Left colon (tissue), 2 donors: ENCODE measurements at regions not wholly inside any gene's neighbourhood (a gene's known extent, or its start where the extent isn't known, plus 50 kb on each side); places are given as distances from the start of the nearest gene placed in this dataset.
"Not testable (repeated sequence)": the region's sequence is repeated elsewhere in the genome, so short reads cannot be mapped to it uniquely, and the experiment has no call there.

Source experiments
- ATAC-seq: fragments of 200-7000 bp; cut with Tn5 transposase; one replicate; pipeline ENCODE4 v1.9.1; 2020; ENCODE audit warnings: mild to moderate bottlenecking, moderate library complexity
- DNase-seq, 2 donors: peaks; one replicate each; pipeline ENCODE4 v3.0.0-alpha.2; 2020
- intact Hi-C, 2 donors: fragments of 100-400 bp; cut with DNase I in 1 of 2; cut with micrococcal nuclease in 1 of 2; formaldehyde crosslinking; loops; one replicate each; pipeline versions ENCODE4 v1.11.2 to v1.14.0; 2022; cut with DNase I, micrococcal nuclease
- donor health status: DM: no; HTN: no; CAD: no.
- donor health status: DM: yes; HTN: yes; CAD: no.

DNA sequence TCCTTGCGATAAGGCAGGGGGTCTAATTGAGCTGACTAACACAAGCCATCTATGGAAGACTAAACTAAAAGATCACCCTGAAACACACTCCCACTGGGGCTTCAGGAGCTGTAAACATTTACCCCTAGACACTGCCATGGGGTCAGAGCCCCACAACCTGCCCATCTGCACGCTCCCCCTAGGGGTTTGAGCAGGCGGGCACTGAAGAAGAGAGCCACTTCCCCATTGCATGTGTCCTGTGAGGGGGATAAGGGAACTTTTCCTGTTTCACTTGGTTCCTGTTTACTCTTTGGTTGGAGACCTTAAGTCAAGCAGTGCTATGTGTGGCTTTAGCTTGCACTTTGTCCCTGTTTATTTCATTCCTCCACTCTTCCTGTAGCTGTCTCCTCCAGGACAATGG, 1929.5 kb upstream of the CDH9 start:
- DNase-seq (no peak), ATAC-seq (no peak)
- intact Hi-C loops = no loop called here

DNA sequence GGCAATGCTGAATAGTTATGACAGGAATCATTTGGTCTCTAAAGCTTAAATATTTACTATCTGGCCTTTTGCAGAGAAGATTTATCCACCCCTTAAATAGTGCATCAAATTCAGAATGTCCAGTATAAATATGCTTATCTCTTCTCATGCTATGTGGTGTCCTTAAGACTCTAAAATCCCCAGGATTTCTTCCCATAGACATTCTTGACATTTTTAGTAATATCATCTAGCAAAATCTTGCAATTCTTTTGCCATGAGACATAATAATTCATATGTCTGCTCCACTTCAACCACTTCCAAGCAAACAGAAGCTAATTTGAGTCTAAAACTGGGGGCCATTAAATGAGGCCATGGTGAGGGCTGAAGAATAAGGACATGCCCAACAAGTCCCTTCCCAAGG, 1923.4 kb upstream of the CDH9 start:
- ATAC-seq = no peak
- intact Hi-C loops = no loop called here
- no peak for DNase-seq

DNA sequence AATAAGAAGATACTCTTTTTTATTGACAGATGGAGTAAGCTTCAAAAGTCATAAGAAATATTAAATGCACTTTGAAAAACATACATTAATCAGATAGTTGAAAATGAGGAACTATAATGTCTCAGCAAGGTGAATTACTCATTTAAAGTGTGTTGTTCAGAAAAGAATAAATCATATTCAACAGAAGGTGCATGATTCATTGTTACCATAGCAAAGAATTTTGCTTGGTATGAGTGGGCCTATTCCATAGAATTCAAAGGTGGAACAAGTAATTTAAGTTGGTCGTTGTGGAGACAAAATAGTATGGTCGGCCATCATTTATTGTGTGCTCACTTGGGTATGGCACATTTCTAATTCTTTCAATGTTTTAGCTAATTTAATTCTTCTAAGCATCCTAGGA, 1920.2 kb upstream of the CDH9 start:
- DNase-seq (no peak), ATAC-seq (no peak)
- intact Hi-C loops = no loop called here

DNA sequence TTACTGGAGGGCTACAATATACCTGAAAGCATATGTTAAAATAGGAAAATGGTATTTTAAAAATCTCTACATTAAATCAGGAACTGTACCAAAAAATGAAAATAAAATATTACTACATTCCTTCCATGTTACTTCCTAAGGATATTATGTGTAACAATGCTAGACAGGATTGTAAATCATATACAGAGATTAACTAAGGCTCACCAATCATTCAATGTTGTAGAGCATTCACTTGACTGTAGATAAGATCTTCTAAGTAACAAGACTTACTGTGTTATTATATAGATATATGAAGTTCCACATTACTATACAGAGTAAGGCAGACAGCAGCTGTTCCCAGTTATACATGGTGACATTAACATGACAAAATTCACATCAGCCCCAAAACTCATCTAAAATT, 1919.1 kb upstream of the CDH9 start:
- DNase-seq (no peak), ATAC-seq (no peak)
- intact Hi-C loops = no loop called here

DNA sequence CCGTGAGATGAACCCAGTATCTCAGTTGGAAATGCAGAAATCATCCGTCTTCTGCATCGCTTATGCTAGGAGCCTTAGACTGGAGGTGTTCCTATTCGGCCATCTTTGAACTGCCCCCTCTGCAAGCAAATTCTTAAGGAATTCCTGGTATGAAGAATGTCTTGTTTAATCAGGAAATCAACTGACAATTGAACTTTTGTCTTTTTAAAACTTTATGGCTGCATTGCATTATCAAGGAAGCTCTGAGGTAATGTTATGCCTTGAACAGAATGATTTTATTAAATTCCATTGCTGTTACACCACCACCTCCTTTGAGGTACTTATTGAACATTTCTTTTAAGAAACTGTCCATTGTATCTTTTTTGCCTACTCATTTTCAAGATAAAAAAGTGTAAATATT, 1915.7 kb upstream of the CDH9 start:
- intact Hi-C loops = no loop called here
- ATAC-seq (no peak), DNase-seq (no peak)

DNA sequence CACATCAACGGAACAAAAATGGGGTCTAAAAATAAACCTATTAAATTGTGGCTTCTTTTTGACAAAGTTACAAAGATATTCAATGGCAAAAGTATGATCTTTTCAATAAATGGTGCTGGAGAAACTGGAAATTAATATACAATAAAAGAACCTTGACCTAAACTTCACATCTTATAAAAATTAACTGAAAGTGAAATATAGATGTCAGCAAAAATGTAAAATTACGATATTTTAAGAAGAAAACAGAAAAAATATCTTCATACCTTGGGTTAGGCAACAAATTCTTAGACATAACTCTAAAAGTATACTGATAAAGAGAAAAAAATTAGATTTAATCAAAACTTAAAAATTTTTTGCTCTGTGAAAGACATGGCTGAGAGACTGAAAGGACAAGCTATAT, 1909.5 kb upstream of the CDH9 start:
- DNase-seq (no peak), ATAC-seq (no peak)
- intact Hi-C loops = no loop called here

DNA sequence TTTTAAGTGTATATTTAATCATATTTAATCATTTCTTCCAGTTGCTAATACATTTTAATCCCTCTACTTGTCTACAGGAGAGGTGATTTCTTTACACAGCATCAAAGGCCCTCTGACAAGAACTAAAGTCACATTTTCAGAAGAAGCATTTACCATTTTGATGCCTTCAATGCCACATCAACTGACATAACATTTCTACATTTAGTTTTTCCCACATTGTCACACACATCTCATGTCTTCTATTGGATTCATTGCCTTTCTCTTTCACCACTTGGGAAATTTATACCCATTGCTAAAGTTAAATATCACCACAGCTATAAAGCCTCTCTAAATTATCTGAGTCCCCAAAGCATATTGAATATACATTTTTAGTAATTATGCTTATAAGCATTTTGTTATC, 1907.5 kb upstream of the CDH9 start:
- DNase-seq (no peak), ATAC-seq (no peak)
- intact Hi-C loops = no loop called here

DNA sequence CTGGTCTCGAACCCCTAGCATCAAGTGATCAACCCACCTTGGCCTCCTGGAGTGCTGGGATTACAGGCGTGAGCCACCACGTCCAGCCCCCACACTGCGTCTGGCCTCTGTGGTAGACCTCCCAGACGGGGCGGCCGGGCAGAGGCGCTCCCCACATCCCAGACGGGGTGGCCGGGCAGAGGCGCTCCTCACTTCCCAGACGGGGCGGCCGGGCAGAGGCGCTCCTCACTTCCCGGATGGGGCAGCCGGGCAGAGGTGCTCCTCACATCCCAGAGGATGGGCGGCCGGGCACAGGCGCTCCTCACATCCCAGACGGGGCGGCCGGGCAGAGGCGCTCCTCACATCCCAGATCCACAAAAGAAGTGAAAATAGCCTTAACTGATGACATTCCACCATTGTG, 1891.0 kb upstream of the CDH9 start:
- DNase-seq, ATAC-seq, intact Hi-C loops: not testable (repeated sequence)

DNA sequence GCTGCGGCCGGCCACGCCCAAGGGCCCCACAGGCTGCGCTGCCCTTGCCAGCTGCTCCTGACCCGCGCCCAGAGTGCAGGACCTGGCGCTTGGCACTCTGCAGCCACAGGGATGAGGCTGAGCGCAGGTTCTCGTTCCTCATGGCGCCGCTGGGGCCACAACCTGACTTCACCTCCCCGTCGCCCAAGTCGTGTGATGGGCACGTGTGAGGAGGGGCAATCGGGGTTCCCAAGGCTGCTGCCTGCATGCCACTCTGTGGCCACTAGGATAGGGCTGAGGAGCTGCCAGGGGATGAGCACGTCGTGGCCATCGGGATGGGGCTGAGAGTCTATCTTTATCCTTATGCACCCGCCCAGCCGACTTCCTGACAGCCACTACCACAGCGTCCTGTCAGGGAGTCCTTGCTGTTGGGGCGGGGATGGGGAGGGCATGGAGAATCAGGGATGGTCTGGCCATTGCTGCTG, 1890.0 kb upstream of the CDH9 start:
- intact Hi-C loops, DNase-seq, ATAC-seq: not testable (repeated sequence)

DNA sequence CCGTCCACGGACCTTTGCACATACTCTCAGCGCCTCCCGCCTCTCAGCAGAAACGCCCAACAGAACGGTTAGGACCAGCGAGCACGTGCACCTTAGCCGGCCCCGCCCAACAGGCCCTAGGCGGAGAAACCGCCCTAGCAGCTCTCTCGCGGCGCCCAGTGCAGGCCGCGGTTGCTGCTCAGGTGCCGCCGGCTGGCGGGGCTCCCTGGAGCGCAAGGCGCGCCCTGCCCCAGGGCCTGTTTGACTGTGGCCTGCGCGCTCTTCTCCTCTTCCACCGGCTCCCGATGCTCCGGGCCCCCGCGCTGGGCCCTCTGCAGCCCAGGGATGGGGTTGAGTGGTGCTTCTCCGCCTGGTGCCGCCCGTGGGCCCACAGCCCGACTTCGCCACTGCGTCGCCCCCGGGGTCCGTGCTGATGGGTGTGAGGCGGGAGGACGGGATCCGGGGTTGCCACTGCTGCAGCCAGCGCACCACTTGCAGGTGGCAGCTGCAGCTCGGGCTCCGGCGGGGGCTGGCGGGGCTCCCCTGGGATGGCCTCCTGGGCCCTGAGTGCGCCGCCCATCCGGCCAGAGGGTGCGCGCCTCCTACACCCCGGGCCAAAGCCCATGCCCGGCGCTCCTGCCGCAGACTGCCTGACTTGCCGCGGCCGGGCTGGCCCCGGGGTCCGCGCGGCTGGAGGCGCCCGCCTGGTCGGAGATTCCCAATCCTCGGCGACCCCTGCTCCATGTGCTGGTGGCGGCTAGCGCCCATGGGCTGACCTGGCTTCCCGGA, 1889.4 kb upstream of the CDH9 start:
- ATAC-seq = no peak
- no peak for DNase-seq
- intact Hi-C loops = no loop called here

DNA sequence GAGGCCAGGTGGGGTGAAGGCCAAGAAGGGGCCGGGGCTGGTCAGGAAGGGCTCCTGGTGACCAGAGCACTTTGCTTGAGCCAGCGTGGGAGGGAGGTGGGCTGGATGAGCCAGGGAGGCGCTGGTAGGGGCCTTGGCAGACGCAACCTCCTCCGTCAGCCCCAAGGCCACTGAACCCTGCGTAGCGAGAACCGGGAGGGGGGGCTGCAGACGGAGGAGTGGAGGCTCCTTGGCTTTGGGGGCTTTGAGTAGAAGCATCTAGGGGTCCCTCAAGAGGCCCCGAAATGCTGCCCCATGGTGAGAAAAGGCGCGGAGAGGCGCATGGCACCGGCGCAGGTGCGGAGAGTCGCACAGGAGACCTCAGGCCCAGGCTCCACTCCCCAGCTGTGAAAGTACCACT, 1888.0 kb upstream of the CDH9 start:
- ATAC-seq = no peak
- intact Hi-C loops = no loop called here
- no peak for DNase-seq

DNA sequence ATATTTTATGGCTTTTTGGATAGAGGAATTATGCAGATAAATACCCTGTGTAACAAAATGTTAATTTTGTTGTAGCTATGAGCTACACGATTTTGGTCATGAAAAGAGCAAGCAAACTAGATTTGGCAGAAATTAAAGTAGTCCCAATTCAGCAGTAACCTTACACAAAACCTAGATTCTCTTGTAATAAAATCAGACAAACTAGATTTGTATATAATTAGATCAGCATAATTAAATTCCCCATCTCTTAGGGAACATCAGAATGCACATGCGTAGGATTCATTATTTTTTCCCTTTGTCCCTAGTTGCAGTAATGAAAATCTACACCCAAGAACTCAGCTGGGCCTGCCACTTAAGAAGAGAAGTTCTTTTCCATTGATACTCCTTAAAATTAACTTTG, 1879.2 kb upstream of the CDH9 start:
- DNase-seq (no peak), ATAC-seq (no peak)
- intact Hi-C loops = no loop called here

DNA sequence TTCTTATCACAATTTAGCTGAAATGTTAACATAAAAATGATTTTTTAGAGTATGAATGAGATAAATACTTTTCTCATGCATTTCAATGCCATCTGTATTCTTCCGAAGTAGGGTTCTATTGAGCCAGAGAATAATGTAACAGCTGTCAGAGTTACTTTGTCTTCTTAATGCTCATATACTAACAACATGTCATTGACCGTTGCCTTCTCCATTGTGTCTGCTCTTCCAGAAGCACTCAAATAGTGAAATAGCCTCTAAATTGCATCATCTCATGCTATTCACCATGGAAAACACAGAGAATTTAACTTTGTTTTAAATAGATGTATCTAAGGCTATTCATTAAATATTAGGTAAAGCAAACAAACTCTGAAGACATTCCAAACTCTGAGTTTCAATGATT, 1875.9 kb upstream of the CDH9 start:
- ATAC-seq (no peak), DNase-seq (no peak)
- intact Hi-C loops = no loop called here

DNA sequence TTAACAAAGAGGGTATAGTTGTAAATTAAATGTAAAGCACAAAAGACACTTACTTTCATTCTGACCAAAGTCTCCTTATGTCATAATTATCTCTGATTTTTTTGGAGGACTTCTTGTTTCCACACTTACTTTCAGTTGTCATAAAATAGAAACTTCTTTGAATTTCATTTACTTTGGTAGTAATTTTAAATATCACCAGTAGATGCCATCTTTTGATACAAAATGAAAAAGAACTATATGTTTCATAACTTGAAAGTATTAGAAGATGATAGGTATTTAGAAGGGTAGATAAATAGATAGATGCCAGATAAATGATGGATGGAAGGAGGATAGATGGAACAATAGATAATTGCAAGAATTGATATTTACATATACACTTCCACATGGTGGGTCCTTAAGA, 1865.3 kb upstream of the CDH9 start:
- ATAC-seq = no peak
- intact Hi-C loops = no loop called here
- no peak for DNase-seq

DNA sequence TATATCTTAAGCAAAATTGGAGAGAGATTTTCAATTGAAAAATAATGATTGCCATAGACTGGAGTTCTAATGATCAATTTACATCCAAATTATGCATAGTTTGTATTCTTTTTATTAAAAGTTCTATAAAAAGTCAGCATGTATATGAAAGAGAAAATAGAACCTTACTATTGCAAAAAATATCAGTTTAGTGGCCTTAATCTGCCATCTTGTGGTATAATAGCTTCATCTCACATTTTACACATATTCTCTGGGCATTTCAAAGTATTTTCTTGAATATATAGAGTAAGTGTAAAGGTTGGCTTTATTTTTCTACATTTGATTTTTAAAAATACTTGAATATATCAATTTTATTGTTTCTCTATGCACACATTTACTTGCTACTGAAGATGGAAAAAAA, 1858.6 kb upstream of the CDH9 start:
- ATAC-seq (no peak), DNase-seq (no peak)
- intact Hi-C loops = no loop called here

DNA sequence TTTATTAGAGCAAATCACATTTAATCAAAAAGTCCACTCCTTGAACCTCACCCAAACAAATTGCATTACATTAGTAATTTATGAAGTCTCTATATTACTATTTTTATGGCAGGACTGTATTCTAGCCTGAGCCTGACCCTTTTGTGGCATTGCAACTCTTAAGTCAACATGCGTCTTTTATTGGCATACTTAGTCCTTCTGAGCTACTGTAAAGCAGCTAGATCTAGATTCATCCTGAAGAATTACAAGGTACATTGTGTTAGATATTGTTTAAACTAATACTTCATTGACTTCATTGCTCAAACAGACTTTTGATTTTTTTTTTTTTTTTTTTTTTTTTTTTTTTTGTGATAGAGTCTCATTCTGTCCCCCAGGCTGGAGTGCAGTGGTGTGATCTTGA, 1842.5 kb upstream of the CDH9 start:
- intact Hi-C loops = no loop called here
- DNase-seq (no peak), ATAC-seq (no peak)

DNA sequence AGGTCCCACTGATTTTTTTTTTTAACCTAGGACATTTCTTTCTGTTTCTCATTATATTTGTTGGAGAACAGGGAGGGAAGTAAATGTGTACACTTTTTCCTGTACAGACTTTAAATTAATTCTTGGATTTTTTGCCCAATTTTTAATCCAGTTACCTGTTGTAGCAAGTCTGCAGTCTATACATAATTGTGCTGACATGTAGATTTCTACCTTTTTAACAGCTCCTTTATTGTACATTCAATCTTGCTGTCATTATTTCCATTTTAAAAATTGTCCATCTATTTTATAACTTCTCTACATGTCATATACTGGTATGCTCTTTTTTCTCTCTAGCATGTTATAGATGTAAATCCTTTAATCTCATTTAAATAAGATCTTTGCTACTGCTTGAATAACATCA, 1838.7 kb upstream of the CDH9 start:
- DNase-seq (no peak), ATAC-seq (no peak)
- intact Hi-C loops = no loop called here

DNA sequence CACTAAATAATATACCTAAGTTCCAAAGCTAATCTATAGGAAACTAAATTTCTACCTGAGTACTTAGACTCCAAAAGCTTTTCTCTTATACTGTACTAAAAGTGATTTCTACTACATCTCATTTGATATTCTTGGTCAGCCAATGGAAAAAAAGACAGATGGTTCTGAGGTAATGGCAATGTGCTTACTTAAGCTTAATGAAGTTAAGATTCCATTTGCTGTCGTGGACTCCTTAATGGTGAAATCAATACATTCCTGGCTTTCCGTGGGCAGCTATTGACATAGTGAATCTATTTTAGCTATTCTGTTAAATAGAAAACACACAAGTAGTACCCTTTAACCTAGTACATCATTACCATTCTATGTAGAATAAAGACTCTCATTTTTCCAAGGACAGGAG, 1825.6 kb upstream of the CDH9 start:
- intact Hi-C loops = no loop called here
- ATAC-seq = no peak
- DNase-seq = no peak

DNA sequence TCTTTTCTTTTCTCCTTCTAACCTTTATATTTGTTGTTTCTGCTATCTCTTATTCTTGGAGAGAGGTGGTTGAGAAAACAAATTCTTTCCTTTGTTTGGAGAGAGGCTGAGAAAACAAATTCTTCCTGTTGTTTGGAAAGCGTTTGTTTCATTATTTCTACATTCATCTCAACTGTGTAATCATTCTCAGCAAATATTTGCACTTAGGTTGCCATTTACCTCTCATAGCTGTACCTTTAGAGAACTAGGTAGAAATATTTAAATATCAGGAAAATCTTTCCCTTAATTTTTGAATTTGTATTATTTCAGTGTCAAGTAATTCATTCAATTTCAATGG, 1824.4 kb upstream of the CDH9 start:
- no peak for DNase-seq
- intact Hi-C loops = no loop called here
- no peak for ATAC-seq

DNA sequence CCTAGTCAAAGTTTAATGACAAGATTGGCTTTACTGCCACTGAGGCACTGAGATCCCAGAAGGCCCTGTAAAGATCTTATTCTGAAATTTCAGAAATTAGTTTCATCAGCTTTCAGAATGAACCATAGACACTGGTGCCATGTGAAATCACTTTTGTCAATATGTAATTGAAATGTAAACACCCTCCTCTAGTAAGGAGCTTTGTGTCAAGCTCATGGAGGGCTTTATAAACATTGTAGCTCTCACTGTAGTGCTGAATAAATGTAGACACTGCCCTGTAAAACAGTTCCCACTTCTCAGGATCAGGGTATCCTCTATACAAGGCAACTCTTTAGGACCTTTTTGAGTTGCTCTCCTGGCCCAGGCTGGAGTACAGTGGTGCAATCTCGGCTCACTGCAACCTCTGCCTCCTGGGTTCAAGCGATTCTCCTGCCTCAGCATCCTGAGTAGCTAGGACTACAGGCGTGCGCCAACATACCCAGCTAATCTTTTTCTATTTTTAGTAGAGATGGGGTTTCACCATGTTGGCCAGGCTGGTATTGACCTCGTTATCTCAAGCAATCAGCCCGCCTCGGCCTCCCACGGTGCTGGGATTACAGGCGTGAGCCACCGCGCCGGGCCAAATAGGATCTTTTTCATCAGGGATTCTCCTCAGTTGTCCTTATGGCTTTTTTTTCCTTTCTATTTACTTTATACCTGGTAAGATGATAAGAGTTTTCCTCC, 1823.9 kb upstream of the CDH9 start:
- no peak for DNase-seq
- intact Hi-C loops = no loop called here
- ATAC-seq = no peak

DNA sequence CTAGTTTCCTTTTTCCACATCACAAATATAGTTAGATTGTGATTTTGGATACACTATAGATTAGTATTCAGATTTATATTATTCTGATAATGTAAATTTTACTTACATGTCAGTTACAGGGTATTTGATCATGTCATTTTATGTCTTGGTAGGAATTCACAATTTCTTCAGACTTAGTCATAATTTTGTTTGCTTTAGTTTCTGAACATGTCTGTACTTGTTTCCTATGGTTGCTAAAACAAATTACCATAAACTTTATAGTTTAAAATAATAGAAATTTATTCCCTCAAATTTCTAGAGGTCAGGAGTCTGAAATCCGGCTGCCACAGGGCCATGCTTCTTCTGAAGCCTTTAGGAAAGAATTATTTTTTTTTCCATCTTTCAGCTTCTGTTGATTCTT, 1817.2 kb upstream of the CDH9 start:
- DNase-seq (no peak), ATAC-seq (no peak)
- intact Hi-C loops = no loop called here
